GM18873 (cell line): ENCODE measurements at regions not wholly inside any gene's neighbourhood (a gene's known extent, or its start where the extent isn't known, plus 50 kb on each side); places are given as distances from the start of the nearest gene placed in this dataset.

Experiments
- ATAC-seq: cut with Tn5 transposase; IDR thresholded peaks from one replicate; pipeline ENCODE4 v1.9.1; 2021; ENCODE audit warnings: mild to moderate bottlenecking, moderate library complexity, moderate number of reproducible peaks; ENCODE audit not compliant: unreplicated experiment, low FRiP score

GRCh38 chr3:41118461-41119390 is 80.6 kb upstream of the CTNNB1 start:
- no peak for ATAC-seq

DNA sequence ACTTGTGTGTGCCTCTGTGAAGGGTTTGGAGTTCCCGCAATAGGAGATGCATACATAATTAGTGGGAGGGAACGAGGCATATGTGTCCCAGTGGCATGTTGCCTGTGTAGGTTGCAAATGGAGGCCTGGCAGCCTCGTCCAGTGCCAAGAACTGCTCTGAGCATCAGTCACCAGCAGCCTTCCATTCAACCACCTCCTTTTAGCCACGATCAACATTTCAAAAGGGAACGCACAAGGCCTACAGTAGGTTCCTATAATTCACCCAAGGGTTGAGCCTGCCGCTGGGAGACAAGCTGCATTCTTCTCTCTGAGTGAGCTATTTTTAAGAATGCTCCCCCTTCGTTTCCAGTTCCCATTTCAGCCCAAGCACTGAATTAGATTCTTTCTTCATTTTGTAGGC is 78.8 kb upstream of the CTNNB1 start:
- ATAC-seq = no peak

DNA sequence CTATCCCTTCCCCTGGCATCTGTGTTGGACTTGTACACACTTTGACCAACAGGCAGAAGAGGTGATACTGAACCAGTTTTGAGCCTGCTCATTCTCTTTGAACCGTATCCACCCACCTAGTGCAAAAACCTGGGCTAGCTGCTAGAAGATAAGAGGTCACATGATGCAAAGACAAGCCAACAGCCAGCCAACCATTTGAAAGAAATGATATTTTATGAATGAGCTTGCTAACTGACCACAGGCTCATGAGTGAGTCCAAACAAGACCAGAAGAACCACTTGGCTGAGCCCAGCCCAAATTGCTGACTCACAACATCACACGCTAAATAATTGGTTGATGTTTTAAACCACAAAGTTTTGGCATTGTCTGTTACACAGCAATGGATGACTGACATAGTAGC is 74.0 kb upstream of the CTNNB1 start:
- no peak for ATAC-seq

- no peak for ATAC-seq
These were observed 72.8 kb upstream of the CTNNB1 start for GRCh38 chr3:41126472-41126871.

DNA sequence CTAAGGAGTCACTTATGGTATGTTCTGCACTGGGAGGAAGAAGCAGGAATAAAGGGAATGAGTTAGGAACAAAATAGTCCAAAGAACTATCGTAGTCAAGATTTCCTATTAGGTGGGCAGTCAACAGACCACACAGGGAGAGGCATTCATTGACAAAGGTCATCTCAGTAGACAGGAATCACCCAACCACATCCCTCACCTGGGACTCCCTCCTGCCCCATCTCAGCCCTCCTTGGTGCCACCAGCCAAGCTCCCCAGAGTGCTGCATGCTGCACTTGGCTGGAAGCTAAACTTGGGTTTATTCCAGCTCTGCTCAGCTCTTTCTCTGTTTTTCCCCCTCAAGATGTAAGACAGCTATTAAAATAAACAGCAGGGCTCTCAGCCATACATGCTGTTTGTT is 72.3 kb upstream of the CTNNB1 start:
- ATAC-seq = no peak

GRCh38 chr3:41127414-41127813 is 71.9 kb upstream of the CTNNB1 start:
- no peak for ATAC-seq

DNA sequence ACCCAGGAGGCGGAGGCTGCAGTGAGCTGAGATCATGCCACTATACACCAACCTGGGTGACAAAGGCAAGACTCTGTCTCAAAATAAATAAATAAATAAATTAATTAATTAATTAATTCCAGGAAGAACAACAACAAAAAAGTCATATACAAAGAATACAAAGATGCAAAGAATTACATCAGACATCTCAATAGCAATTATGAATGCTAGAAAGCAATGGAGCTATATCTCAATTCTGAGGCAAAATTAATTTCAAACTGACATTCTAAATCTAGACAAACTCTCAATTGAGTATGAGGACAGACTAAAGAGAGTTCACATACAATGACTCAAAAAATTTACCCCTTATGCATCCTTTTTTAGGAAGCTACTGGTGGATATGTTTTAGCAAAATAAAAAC is 69.6 kb upstream of the CTNNB1 start:
- no peak for ATAC-seq

GRCh38 chr3:41131224-41131623 is 68.1 kb upstream of the CTNNB1 start:
- no peak for ATAC-seq

DNA sequence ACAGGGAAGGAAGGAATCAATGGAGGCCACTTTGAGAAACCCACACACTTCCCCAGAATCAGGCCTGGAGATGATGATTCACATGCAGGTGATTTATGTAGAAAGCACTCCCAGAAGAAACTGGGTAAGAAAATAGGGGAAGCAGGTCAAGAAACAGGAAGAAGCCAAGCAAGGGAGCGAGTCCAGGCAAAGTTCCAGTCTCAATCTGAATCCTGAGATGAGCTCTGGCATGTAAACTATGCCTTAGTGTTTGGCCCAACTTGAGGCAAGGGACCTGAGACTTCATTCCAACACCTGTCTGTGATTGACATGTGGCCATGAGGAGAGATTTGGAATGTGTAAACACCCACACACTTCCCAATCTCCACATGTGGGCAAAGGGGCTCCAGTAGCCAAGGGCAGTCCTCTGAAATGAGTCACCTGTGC is 61.6 kb upstream of the CTNNB1 start:
- no peak for ATAC-seq

- ATAC-seq = no peak
These were observed 61.2 kb upstream of the CTNNB1 start for GRCh38 chr3:41138146-41138545.

DNA sequence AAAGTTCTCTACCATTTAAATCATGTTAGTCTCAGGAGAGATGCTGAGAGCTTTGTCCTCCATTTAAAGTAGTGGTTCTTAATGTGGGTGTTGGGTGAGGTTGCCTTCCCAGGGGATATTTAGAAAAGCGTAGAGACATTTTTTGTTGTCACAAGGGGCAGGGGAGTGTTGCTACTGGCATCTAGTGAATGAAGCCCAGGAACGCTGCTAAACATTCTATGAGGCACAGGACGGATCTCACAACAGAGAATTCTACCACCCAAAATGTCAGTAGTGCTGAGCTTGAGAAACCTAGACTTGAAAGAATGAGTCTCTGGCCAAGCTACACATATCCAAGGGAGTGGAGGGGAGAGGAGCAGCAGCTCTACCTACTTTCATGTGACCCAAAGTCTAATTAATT is 60.7 kb upstream of the CTNNB1 start:
- ATAC-seq = no peak

DNA sequence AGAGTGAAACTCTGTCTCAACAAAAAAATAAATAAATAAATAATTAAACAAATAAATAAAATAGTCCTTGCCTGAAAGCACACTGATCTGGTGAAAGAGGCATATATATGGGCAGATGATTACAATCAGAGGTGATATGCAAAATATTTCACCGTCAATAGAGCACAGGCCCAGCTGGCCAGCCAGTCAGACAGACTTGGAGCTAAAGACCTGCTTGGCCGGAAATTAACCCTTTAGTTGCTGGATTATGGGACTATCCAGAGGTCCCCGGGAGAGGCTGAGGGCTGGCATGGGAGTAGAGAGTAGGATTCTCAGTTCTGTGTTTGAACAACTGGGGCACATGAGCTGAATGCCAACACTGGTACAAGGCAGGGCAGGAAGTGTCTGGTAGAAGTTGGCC is 59.1 kb upstream of the CTNNB1 start:
- ATAC-seq = no peak

- ATAC-seq = no peak
These were observed 57.7 kb upstream of the CTNNB1 start for GRCh38 chr3:41141433-41142167.

GRCh38 chr3:41143421-41144031 is 55.8 kb upstream of the CTNNB1 start:
- ATAC-seq = no peak

DNA sequence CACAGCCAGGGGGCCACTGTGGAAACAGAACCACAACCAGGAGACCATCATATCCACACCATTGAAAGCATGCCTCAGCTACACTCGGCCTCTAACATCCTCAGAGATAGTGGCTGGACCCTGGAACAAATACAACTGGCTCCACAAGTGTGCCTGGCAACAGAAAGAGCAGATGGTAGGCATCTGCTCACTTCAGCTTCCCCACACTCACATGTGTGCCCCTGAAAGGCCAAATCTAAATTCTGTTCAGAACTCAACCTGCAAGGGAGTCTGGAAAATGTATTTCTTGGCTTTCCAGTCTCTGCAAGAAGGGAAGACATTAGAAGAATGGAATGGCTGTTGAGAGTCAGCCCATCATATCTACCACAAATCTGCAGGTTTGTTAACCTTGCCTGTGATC is 54.7 kb upstream of the CTNNB1 start:
- no peak for ATAC-seq

GRCh38 chr3:41148478-41148877 is 50.8 kb upstream of the CTNNB1 start:
- no peak for ATAC-seq

DNA sequence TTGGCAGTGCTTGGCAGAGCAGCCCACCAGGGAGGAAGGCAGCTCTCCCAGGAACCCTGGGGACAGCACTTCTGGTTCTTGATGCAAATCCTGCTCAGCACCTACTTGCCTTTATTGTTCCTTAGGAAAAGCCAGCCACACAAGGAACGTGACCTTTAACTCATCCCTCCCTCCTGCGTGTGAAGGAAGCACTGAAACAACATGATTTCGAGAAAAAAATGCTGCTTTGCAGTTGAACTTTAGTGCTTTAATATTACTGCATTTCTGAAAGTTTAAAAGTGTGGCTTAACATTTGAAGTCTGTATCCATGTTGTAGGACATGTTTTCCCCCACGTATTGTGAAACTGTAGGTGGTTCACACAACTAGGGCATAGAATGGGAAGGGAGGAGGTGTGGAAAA is 50.4 kb upstream of the CTNNB1 start:
- ATAC-seq = no peak
